H1 (cell line): ENCODE measurements at regions not wholly inside any gene's neighbourhood (a gene's known extent, or its start where the extent isn't known, plus 50 kb on each side); places are given as distances from the start of the nearest gene placed in this dataset.

ENCODE experiments used
- CTCF ChIA-PET: fragments of 300-600 bp; sonication (Branson Sonifier 250); formaldehyde crosslinking; loops from one replicate; lab custom pipeline; 2021; ENCODE audit not compliant: partially characterized antibody; lab: Charles Lee
- POLR2A ChIA-PET: fragments of 300-600 bp; sonication (Branson Sonifier 250); formaldehyde crosslinking; loops from one replicate; lab custom pipeline; 2021; ENCODE audit warnings: inconsistent platforms; ENCODE audit not compliant: partially characterized antibody; lab: Charles Lee
- DNase-seq, 2 experiments: peaks; one replicate each; pipeline versions ENCODE4 v3.0.0 to v3.0.0-alpha.2; 2010 to 2022; ENCODE audit warnings: low spot score in 2 of 2, low read depth in 1 of 2, mixed read lengths in 1 of 2
- FAIRE-seq: peaks from 2 replicates; lab custom pipeline; 2011; peaks lifted over from hg19 to GRCh38; lab: Jason Lieb, UNC
- H2AFZ ChIP-seq: 2 replicates; pipeline ENCODE4 v1.8.1; 2012; ENCODE audit warnings: low read length, inconsistent platforms
- H2AK5ac ChIP-seq: 2 replicates; pipeline ENCODE4 v1.6.1; 2013; ENCODE audit warnings: low read depth, low read length
- H2BK120ac ChIP-seq: replicated peaks from 2 replicates; pipeline ENCODE3; 2013; ENCODE audit warnings: low read depth, low read length, inconsistent platforms
- H2BK12ac ChIP-seq: 2 replicates; pipeline ENCODE4 v1.6.1; 2013; ENCODE audit warnings: low read depth, low read length
- H2BK15ac ChIP-seq: 2 replicates; pipeline ENCODE4 v1.6.1; 2013; ENCODE audit warnings: low read length
- H2BK20ac ChIP-seq: 2 replicates; pipeline ENCODE4 v1.6.1; 2013; ENCODE audit warnings: low read length
- H2BK5ac ChIP-seq: 2 replicates; pipeline ENCODE4 v1.6.1; 2013; ENCODE audit warnings: low read depth, low read length
- H3K14ac ChIP-seq: 2 replicates; pipeline ENCODE4 v1.6.1; 2013; ENCODE audit warnings: inconsistent platforms; ENCODE audit not compliant: insufficient read length
- H3K18ac ChIP-seq: 2 replicates; pipeline ENCODE4 v1.6.1; 2013; ENCODE audit warnings: low read length; ENCODE audit errors: extremely low read depth
- H3K23ac ChIP-seq: 2 replicates; pipeline ENCODE4 v1.6.1; 2013; ENCODE audit warnings: inconsistent platforms; ENCODE audit not compliant: insufficient read length
- H3K23me2 ChIP-seq: 2 replicates; pipeline ENCODE4 v1.6.1; 2013; ENCODE audit warnings: low read depth, low read length
- H3K27ac ChIP-seq: 2 replicates; pipeline ENCODE4 v1.6.1; 2011; ENCODE audit warnings: low read depth, low read length, inconsistent platforms
- H3K27me3 ChIP-seq, 4 experiments: replicated peaks in 1 of 4; 1 replicate in 1 of 4; 2 replicates in 3 of 4; pipeline versions ENCODE4 v1.6.1 to v1.8.1; 2011 to 2013; ENCODE audit warnings: low read length in 3 of 4, mild to moderate bottlenecking in 3 of 4, inconsistent platforms in 2 of 4, mixed read lengths in 2 of 4, moderate library complexity in 1 of 4; ENCODE audit not compliant: control insufficient read depth in 3 of 4, insufficient read depth in 3 of 4; ENCODE audit errors: extremely low read depth in 1 of 4
- H3K36me3 ChIP-seq, 4 experiments: 2 replicates each; pipeline versions ENCODE4 v1.6.1 to v1.8.1; 2011 to 2013; ENCODE audit warnings: mild to moderate bottlenecking in 4 of 4, low read length in 3 of 4, moderate library complexity in 2 of 4, control low read depth in 1 of 4, inconsistent platforms in 1 of 4; ENCODE audit not compliant: insufficient read depth in 4 of 4, control insufficient read depth in 2 of 4
- H3K4ac ChIP-seq: replicated peaks from 2 replicates; pipeline ENCODE3; 2013; ENCODE audit warnings: low read length, low read depth, mixed read lengths, inconsistent platforms; ENCODE audit not compliant: insufficient read length
- H3K4me1 ChIP-seq, 4 experiments: replicated peaks in 1 of 4; 1 replicate in 1 of 4; 2 replicates in 3 of 4; pipeline versions ENCODE4 v1.6.1 to v1.8.1; 2011 to 2013; ENCODE audit warnings: low read length in 3 of 4, inconsistent platforms in 2 of 4, mixed read lengths in 1 of 4; ENCODE audit not compliant: insufficient read depth in 4 of 4, control insufficient read depth in 3 of 4
- H3K4me2 ChIP-seq, 2 experiments: 2 replicates each; pipeline versions ENCODE4 v1.6.1 to v1.8.1; 2011 to 2013; ENCODE audit warnings: low read depth in 2 of 2, low read length in 2 of 2, control low read depth in 1 of 2, inconsistent platforms in 1 of 2, mild to moderate bottlenecking in 1 of 2; ENCODE audit not compliant: insufficient read depth in 1 of 2
- H3K4me3 ChIP-seq, 4 experiments: fragments of 200-600, 300-600 bp in 1 of 4; sonication (generic), shearing (Covaris generic), sonication (Bioruptor Twin) in 1 of 4; 2 replicates each; pipeline versions ENCODE4 v1.5.1 to v1.8.1; 2011 to 2016; ENCODE audit warnings: low read length in 4 of 4, low read depth in 3 of 4, control low read depth in 2 of 4, inconsistent platforms in 2 of 4, mild to moderate bottlenecking in 2 of 4, mixed read lengths in 1 of 4, moderate library complexity in 1 of 4; ENCODE audit not compliant: insufficient read depth in 2 of 4; ENCODE audit errors: extremely low read depth in 1 of 4
- H3K56ac ChIP-seq: replicated peaks from 2 replicates; pipeline ENCODE3; 2013; ENCODE audit warnings: low read depth, mild to moderate bottlenecking, mixed read lengths, low read length, inconsistent platforms; ENCODE audit not compliant: insufficient read length
- H3K79me1 ChIP-seq: 2 replicates; pipeline ENCODE4 v1.6.1; 2013; ENCODE audit warnings: low read depth, low read length, control low read depth
- H3K79me2 ChIP-seq, 2 experiments: 2 replicates each; pipeline versions ENCODE4 v1.6.1 to v1.8.1; 2012 to 2013; ENCODE audit warnings: low read length in 2 of 2, mild to moderate bottlenecking in 2 of 2, inconsistent platforms in 1 of 2; ENCODE audit not compliant: insufficient read depth in 2 of 2, control insufficient read depth in 1 of 2
- H3K9ac ChIP-seq, 4 experiments: replicated peaks in 1 of 4; 1 replicate in 1 of 4; 2 replicates in 3 of 4; pipeline versions ENCODE4 v1.6.1 to v1.8.1; 2011 to 2013; ENCODE audit warnings: low read depth in 3 of 4, low read length in 3 of 4, control low read depth in 2 of 4, mild to moderate bottlenecking in 2 of 4, moderate library complexity in 2 of 4, inconsistent platforms in 1 of 4; ENCODE audit errors: extremely low read depth in 1 of 4
- H3K9me3 ChIP-seq, 2 experiments: 2 replicates each; pipeline versions ENCODE4 v1.6.1 to v1.8.1; 2012 to 2013; ENCODE audit warnings: mild to moderate bottlenecking in 2 of 2, moderate library complexity in 2 of 2, control low read depth in 1 of 2, inconsistent platforms in 1 of 2, low read depth in 1 of 2, low read length in 1 of 2, mixed read lengths in 1 of 2; ENCODE audit not compliant: insufficient read depth in 2 of 2
- H4K20me1 ChIP-seq, 2 experiments: replicated peaks in 1 of 2; 2 replicates each; pipeline versions ENCODE3 to v1.8.1; 2011 to 2013; ENCODE audit warnings: inconsistent platforms in 2 of 2, low read length in 2 of 2, mild to moderate bottlenecking in 1 of 2; ENCODE audit not compliant: insufficient read depth in 2 of 2, control insufficient read depth in 1 of 2
- H4K5ac ChIP-seq: 2 replicates; pipeline ENCODE4 v1.6.1; 2013; ENCODE audit warnings: low read length, low read depth, mixed read lengths, inconsistent platforms; ENCODE audit not compliant: insufficient read length
- H4K8ac ChIP-seq: 2 replicates; pipeline ENCODE4 v1.8.0; 2013; ENCODE audit warnings: mild to moderate bottlenecking, moderate library complexity, low read length, inconsistent platforms; ENCODE audit not compliant: insufficient read depth; ENCODE audit errors: extremely low read depth
- H4K91ac ChIP-seq: replicated peaks from 2 replicates; pipeline ENCODE3; 2013; ENCODE audit warnings: low read length, mixed read lengths, inconsistent platforms; ENCODE audit not compliant: insufficient read length
- CBX5 ChIP-seq: fragments of 300-800, 300-1000 bp; sonication (generic); IDR thresholded peaks from 2 replicates; pipeline ENCODE4 v1.7.1; 2016; ENCODE audit warnings: antibody characterized with exemption, low read length, low read depth
- CHD1 ChIP-seq: IDR thresholded peaks from 2 replicates; pipeline ENCODE4 v1.6.1; 2012; ENCODE audit warnings: low read depth, low read length, improper control_type of control experiment
- GABPA ChIP-seq: IDR thresholded peaks from 2 replicates; pipeline ENCODE4 v1.6.1; 2011; ENCODE audit warnings: mild to moderate bottlenecking, low read length, moderate library complexity, borderline replicate concordance; ENCODE audit not compliant: insufficient read depth
- GTF2F1 ChIP-seq: IDR thresholded peaks from 2 replicates; pipeline ENCODE4 v1.6.1; 2012; ENCODE audit warnings: low read depth, low read length, improper control_type of control experiment, borderline replicate concordance
- RAD21 ChIP-seq, 2 experiments: IDR thresholded peaks in 1 of 2; conservative IDR thresholded peaks in 1 of 2; 2 replicates each; pipeline ENCODE4 v1.6.1; 2011; ENCODE audit warnings: low read depth in 2 of 2, low read length in 2 of 2, improper control_type of control experiment in 1 of 2, inconsistent platforms in 1 of 2, mild to moderate bottlenecking in 1 of 2, moderate library complexity in 1 of 2
- SIX5 ChIP-seq: IDR thresholded peaks from 2 replicates; pipeline ENCODE4 v1.6.1; 2011; ENCODE audit warnings: mild to moderate bottlenecking, low read depth, low read length
- TAF7 ChIP-seq: optimal IDR thresholded peaks from 2 replicates; pipeline ENCODE3; 2011; ENCODE audit warnings: low read depth, mild to moderate bottlenecking, inconsistent platforms, low read length, moderate library complexity, borderline replicate concordance
- TCF12 ChIP-seq: IDR thresholded peaks from 2 replicates; pipeline ENCODE4 v1.6.1; 2011; ENCODE audit warnings: low read depth, mild to moderate bottlenecking, low read length
- WGBS, 2 experiments: shearing (Covaris generic) in 1 of 2; methylation state at CpG; one replicate each; pipeline versions ENCODE4 v1.1.6 to v1.1.7; 2013 to 2015; ENCODE audit warnings: low lambda C conversion rate in 2 of 2, mixed read lengths in 2 of 2, inconsistent platforms in 1 of 2, low coverage in 1 of 2, missing lambda C conversion rate in 1 of 2; ENCODE audit not compliant: insufficient replicate concordance in 2 of 2, insufficient coverage in 1 of 2, insufficient read length in 1 of 2; ENCODE audit errors: extremely low coverage in 1 of 2, missing lambda C conversion rate in 1 of 2; 5-methylcytosine and 5-hydroxymethylcytosine counted together
- TF ChIP-seq, protein P1 (sequence below): IDR thresholded peaks from 2 replicates; pipeline ENCODE4 v1.6.1; 2012; ENCODE audit warnings: inconsistent platforms
- TF ChIP-seq, protein P2 (sequence below): IDR thresholded peaks from 2 replicates; pipeline ENCODE4 v1.6.1; 2012; ENCODE audit warnings: low read length, inconsistent platforms
- TF ChIP-seq, protein P3 (sequence below): IDR thresholded peaks from 2 replicates; pipeline ENCODE4 v1.6.1; 2012; ENCODE audit warnings: inconsistent platforms

GRCh38 chr18:71168557-71169145, 879.8 kb downstream of the SOCS6 start:
- H4K91ac ChIP-seq: no peak overlapping the region
- WGBS, 2 experiments: 71% methylated on average over 4 of the region's 4 CpGs; no CpG with 5 or more reads in 1 of the 2 experiments
- TF ChIP-seq TCF12 (no peak), CBX5 (no peak), SIX5 (no peak), RAD21 (IDR thresholded peaks at IDR 0.05 in 1 of 2, conservative IDR thresholded peaks at IDR 0.05 in 1 of 2; ENCODE audit: low read depth in 2 of 2, low read length in 2 of 2) (no peak), GABPA (no peak), CHD1 (no peak), GTF2F1 (no peak), TAF7 (no peak)
- TF ChIP-seq, protein P1, sequence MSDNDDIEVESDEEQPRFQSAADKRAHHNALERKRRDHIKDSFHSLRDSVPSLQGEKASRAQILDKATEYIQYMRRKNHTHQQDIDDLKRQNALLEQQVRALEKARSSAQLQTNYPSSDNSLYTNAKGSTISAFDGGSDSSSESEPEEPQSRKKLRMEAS: no peak
- TF ChIP-seq, protein P2, sequence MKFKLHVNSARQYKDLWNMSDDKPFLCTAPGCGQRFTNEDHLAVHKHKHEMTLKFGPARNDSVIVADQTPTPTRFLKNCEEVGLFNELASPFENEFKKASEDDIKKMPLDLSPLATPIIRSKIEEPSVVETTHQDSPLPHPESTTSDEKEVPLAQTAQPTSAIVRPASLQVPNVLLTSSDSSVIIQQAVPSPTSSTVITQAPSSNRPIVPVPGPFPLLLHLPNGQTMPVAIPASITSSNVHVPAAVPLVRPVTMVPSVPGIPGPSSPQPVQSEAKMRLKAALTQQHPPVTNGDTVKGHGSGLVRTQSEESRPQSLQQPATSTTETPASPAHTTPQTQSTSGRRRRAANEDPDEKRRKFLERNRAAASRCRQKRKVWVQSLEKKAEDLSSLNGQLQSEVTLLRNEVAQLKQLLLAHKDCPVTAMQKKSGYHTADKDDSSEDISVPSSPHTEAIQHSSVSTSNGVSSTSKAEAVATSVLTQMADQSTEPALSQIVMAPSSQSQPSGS: no peak
- TF ChIP-seq, protein P3, sequence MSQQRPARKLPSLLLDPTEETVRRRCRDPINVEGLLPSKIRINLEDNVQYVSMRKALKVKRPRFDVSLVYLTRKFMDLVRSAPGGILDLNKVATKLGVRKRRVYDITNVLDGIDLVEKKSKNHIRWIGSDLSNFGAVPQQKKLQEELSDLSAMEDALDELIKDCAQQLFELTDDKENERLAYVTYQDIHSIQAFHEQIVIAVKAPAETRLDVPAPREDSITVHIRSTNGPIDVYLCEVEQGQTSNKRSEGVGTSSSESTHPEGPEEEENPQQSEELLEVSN: no peak

More at GRCh38 chr18:71168557-71169145, 879.8 kb downstream of the SOCS6 start:
- Histone ChIP-seq H3K79me2 (no peaks in the 10 kb centered on the region), H2AFZ (no peak overlapping the region), H3K4me2 (no peak overlapping the region), H4K5ac (no peak overlapping the region), H3K79me1 (no peaks in the 10 kb centered on the region), H3K9ac (no peak overlapping the region), H2BK120ac (no peak overlapping the region), H3K9me3 (peaks cover 61 to 64% of the 10 kb centered on the region in 2 experiments), H2BK20ac (no peak overlapping the region), H3K56ac (no peak overlapping the region), H3K18ac (no peak overlapping the region), H2BK5ac (no peak overlapping the region), H4K20me1 (no peaks in the 10 kb centered on the region), H3K23ac (no peak overlapping the region), H2BK12ac (no peak overlapping the region), H3K4me1 (no peaks in the 10 kb centered on the region), H3K23me2 (no peaks in the 10 kb centered on the region), H3K36me3 (no peaks in the 10 kb centered on the region), H3K27ac (no peak overlapping the region), H2AK5ac (no peak overlapping the region), H4K8ac (no peak overlapping the region), H3K14ac (no peak overlapping the region), H2BK15ac (no peak overlapping the region), H3K4me3 (no peak overlapping the region), H3K4ac (no peak overlapping the region), H3K27me3 (no peaks in the 10 kb centered on the region)
- no peak for FAIRE-seq
- ChIA-PET POLR2A (no interaction called here), CTCF (no interaction called here)
- DNase-seq: no peak
